SK-N-SH (cell line): ENCODE measurements at regions not wholly inside any gene's neighbourhood (a gene's known extent, or its start where the extent isn't known, plus 50 kb on each side); places are given as distances from the start of the nearest gene placed in this dataset.

Experiments used
- CTCF ChIA-PET: fragments of 300-600, 350-600 bp; formaldehyde crosslinking; extraction: SDS; loops from one replicate; lab custom pipeline; 2021; lab: Yijun Ruan, JAX
- POLR2A ChIA-PET: fragments of 350-600 bp; sonication (Branson Sonifier 250); formaldehyde crosslinking; extraction: SDS; loops from one replicate; lab custom pipeline; 2020; ENCODE audit warnings: antibody characterized with exemption, inconsistent platforms; lab: Yijun Ruan, JAX
- DNase-seq: peaks from one replicate; pipeline ENCODE4 v3.0.0; 2012
- H2AFZ ChIP-seq: fragments of 200-600 bp; sonication (generic); 2 replicates; pipeline ENCODE4 v1.8.1; 2016; ENCODE audit warnings: antibody characterized with exemption, mild to moderate bottlenecking, low read depth
- H3F3A ChIP-seq: fragments of 200-600 bp; sonication (generic); replicated peaks from 2 replicates; pipeline ENCODE3; 2016; ENCODE audit warnings: antibody characterized with exemption, mild to moderate bottlenecking; ENCODE audit not compliant: insufficient read depth
- H3K27ac ChIP-seq, 2 experiments: fragments of 200-500 bp in 1 of 2; fragments of 200-600 bp in 1 of 2; sonication (Bioruptor generic) in 1 of 2; sonication (generic), shearing (Covaris generic) in 1 of 2; 2 replicates each; pipeline versions ENCODE4 v1.5.1 to v1.6.1; 2014 to 2016; ENCODE audit warnings: low read depth in 2 of 2, inconsistent platforms in 1 of 2, low read length in 1 of 2, mild to moderate bottlenecking in 1 of 2, mixed read lengths in 1 of 2
- H3K27me3 ChIP-seq: fragments of 200-600 bp; sonication (generic), shearing (Covaris generic); 2 replicates; pipeline ENCODE4 v1.6.1; 2016; ENCODE audit warnings: mixed run types; ENCODE audit not compliant: insufficient read depth
- H3K36me3 ChIP-seq, 2 experiments: fragments of 200-500 bp in 1 of 2; fragments of 200-600 bp in 1 of 2; sonication (Bioruptor generic) in 1 of 2; sonication (generic) in 1 of 2; replicated peaks in 1 of 2; 2 replicates each; pipeline versions ENCODE3 to v1.5.1; 2014 to 2016; ENCODE audit warnings: low read length in 1 of 2, mild to moderate bottlenecking in 1 of 2; ENCODE audit not compliant: insufficient read depth in 2 of 2, control insufficient read depth in 1 of 2
- H3K4me1 ChIP-seq, 2 experiments: fragments of 200-500 bp in 1 of 2; fragments of 200-600 bp in 1 of 2; sonication (Bioruptor generic) in 1 of 2; sonication (generic), shearing (Covaris generic) in 1 of 2; 2 replicates each; pipeline versions ENCODE4 v1.5.1 to v1.6.1; 2014 to 2016; ENCODE audit warnings: low read depth in 1 of 2, low read length in 1 of 2, mixed run types in 1 of 2; ENCODE audit not compliant: insufficient read depth in 2 of 2, control insufficient read depth in 1 of 2
- H3K4me2 ChIP-seq: fragments of 200-600 bp; sonication (generic), shearing (Covaris generic); 2 replicates; pipeline ENCODE4 v1.6.1; 2017; ENCODE audit warnings: mixed run types
- H3K4me3 ChIP-seq, 2 experiments: fragments of 200-500 bp in 1 of 2; fragments of 200-600 bp in 1 of 2; sonication (Bioruptor generic) in 1 of 2; sonication (generic), shearing (Covaris generic) in 1 of 2; 2 replicates each; pipeline versions ENCODE4 v1.5.1 to v1.8.1; 2014 to 2016; ENCODE audit warnings: low read depth in 2 of 2, inconsistent platforms in 1 of 2, low read length in 1 of 2, mild to moderate bottlenecking in 1 of 2, mixed read lengths in 1 of 2, moderate library complexity in 1 of 2
- H3K79me2 ChIP-seq: fragments of 200-600 bp; sonication (generic); 2 replicates; pipeline ENCODE4 v1.8.1; 2017; ENCODE audit warnings: mild to moderate bottlenecking; ENCODE audit not compliant: insufficient read depth
- H3K9ac ChIP-seq: fragments of 200-600 bp; sonication (generic); 2 replicates; pipeline ENCODE4 v1.6.1; 2017; ENCODE audit warnings: mixed run types
- H3K9me2 ChIP-seq: fragments of 200-600 bp; sonication (generic); 2 replicates; pipeline ENCODE4 v1.6.1; 2017; ENCODE audit warnings: mixed run types
- H3K9me3 ChIP-seq: fragments of 200-600 bp; sonication (generic); 2 replicates; pipeline ENCODE4 v1.6.1; 2017; ENCODE audit warnings: mixed run types, mild to moderate bottlenecking, moderate library complexity
- H4K20me1 ChIP-seq: fragments of 200-600 bp; sonication (generic); 2 replicates; pipeline ENCODE4 v1.6.1; 2017; ENCODE audit warnings: mild to moderate bottlenecking, mixed run types; ENCODE audit not compliant: insufficient read depth
- ELF1 ChIP-seq: IDR thresholded peaks from 2 replicates; pipeline ENCODE4 v1.4.0; 2012
- EP300 ChIP-seq, 2 experiments: IDR thresholded peaks; 2 replicates each; pipeline versions ENCODE4 v1.4.0 to v1.6.1; 2012; ENCODE audit warnings: borderline replicate concordance in 1 of 2, low read depth in 1 of 2, low read length in 1 of 2
- EZH2phosphoT487 ChIP-seq: fragments of 200-600 bp; sonication (generic); IDR thresholded peaks from 2 replicates; pipeline ENCODE4 v1.6.1; 2017; ENCODE audit warnings: low read depth, mixed run types, mild to moderate bottlenecking, antibody characterized with exemption, moderate library complexity, borderline replicate concordance
- FOSL2 ChIP-seq: IDR thresholded peaks from 2 replicates; pipeline ENCODE4 v1.4.0; 2012; ENCODE audit warnings: low read depth, mild to moderate bottlenecking, moderate library complexity, borderline replicate concordance
- FOXJ3 ChIP-seq: sonication (generic); formaldehyde crosslinking; IDR thresholded peaks from 2 replicates; pipeline ENCODE4 v1.5.1; 2020; ENCODE audit warnings: mild to moderate bottlenecking, missing genetic modification reagents
- FOXM1 ChIP-seq: IDR thresholded peaks from 2 replicates; pipeline ENCODE4 v1.4.0; 2012; ENCODE audit warnings: low read depth, mild to moderate bottlenecking
- GABPA ChIP-seq: IDR thresholded peaks from 2 replicates; pipeline ENCODE4 v1.4.0; 2012; ENCODE audit warnings: low read depth, mild to moderate bottlenecking
- JUND ChIP-seq: IDR thresholded peaks from 2 replicates; pipeline ENCODE4 v1.4.0; 2012
- NRF1 ChIP-seq: IDR thresholded peaks from 2 replicates; pipeline ENCODE4 v1.6.1; 2012; ENCODE audit warnings: low read depth, mild to moderate bottlenecking, low read length
- RCOR1 ChIP-seq: fragments of 150-350 bp; IDR thresholded peaks from 2 replicates; pipeline ENCODE4 v1.6.1; 2017; ENCODE audit warnings: antibody characterized with exemption, low read length
- RFX5 ChIP-seq: IDR thresholded peaks from 2 replicates; pipeline ENCODE4 v1.6.1; 2012; ENCODE audit warnings: mild to moderate bottlenecking, improper control_type of control experiment, low read length
- SMC3 ChIP-seq: IDR thresholded peaks from 2 replicates; pipeline ENCODE4 v1.6.1; 2012; ENCODE audit warnings: low read depth, low read length, improper control_type of control experiment
- TAF1 ChIP-seq: IDR thresholded peaks from 2 replicates; pipeline ENCODE4 v1.6.1; 2012; ENCODE audit warnings: low read depth, mild to moderate bottlenecking, low read length, moderate library complexity, borderline replicate concordance
- TEAD4 ChIP-seq: IDR thresholded peaks from 2 replicates; pipeline ENCODE4 v1.4.0; 2012; ENCODE audit warnings: mild to moderate bottlenecking, borderline replicate concordance; ENCODE audit not compliant: insufficient read depth
- WGBS: methylation state at CpG from one replicate; pipeline ENCODE4 v1.1.6; 2017; ENCODE audit warnings: low lambda C conversion rate; 5-methylcytosine and 5-hydroxymethylcytosine counted together
- TF ChIP-seq, protein P1 (sequence below): IDR thresholded peaks from 2 replicates; pipeline ENCODE4 v1.4.0; 2012; ENCODE audit warnings: low read depth, borderline replicate concordance
- TF ChIP-seq, protein P2 (sequence below): IDR thresholded peaks from 2 replicates; pipeline ENCODE4; 2012
- TF ChIP-seq, protein P3 (sequence below): fragments of 150-350 bp; IDR thresholded peaks from 2 replicates; pipeline ENCODE4 v1.6.1; 2017; ENCODE audit warnings: antibody characterized with exemption, low read length, low read depth, borderline replicate concordance
- TF ChIP-seq, protein P4 (sequence below): fragments of 200-600 bp; sonication (generic); IDR thresholded peaks from 2 replicates; pipeline ENCODE4 v1.6.1; 2017; ENCODE audit warnings: antibody characterized with exemption, mild to moderate bottlenecking, moderate library complexity

DNA sequence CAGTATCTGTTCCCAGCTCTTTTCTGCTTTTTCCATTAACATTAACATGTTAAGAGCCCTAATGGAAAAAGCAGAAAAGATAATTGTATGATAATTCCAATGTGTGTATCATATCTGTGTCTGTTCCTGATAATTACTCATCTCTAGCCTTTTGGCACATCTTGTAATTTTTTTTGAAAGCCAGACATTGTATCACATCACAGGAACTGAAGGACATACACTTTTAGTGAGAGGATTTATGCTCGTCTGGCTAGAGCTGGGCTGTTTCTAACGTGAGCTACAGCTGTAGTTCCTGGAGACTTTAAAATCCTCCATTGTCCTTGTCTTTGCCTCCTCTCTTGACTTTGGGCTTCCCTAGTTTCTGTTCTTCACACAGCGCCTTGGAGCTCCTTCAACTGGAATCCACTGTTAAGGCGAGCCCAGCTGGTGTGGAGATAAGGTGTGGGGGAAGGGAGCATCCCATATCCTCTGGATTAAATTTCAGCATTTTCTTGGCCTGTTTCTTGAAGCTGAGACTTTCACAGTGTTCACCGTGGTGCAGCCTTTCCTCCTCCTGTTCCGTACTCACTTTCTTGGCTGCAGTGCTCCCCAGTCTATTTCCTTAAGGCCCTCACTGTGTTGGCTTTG, 211.5 kb downstream of the GALR1 start:
- Histone ChIP-seq H3K4me3 (no peak overlapping the region), H2AFZ (no peak overlapping the region), H3K4me1 (peaks cover 0 to 2% of the 10 kb centered on the region in 2 experiments; a peak in 1 of 4 replicates), H3K4me2 (no peak overlapping the region), H4K20me1 (no peaks in the 10 kb centered on the region), H3K9me3 (peaks cover 3% of the 10 kb centered on the region; the same call in 1 of the 2 replicates), H3K9me2 (no peaks in the 10 kb centered on the region), H3K79me2 (no peaks in the 10 kb centered on the region), H3K27me3 (no peaks in the 10 kb centered on the region), H3K36me3 (no peaks in the 10 kb centered on the region), H3K27ac (peak overlapping the region in 1 of 2 experiments; percentile 31; a peak in 2 of 4 replicates), H3K9ac (no peak overlapping the region), H3F3A (no peaks in the 10 kb centered on the region)
- no peak for DNase-seq
- ChIA-PET POLR2A (no interaction called here), CTCF (no interaction called here)
- TF ChIP-seq, protein P1, sequence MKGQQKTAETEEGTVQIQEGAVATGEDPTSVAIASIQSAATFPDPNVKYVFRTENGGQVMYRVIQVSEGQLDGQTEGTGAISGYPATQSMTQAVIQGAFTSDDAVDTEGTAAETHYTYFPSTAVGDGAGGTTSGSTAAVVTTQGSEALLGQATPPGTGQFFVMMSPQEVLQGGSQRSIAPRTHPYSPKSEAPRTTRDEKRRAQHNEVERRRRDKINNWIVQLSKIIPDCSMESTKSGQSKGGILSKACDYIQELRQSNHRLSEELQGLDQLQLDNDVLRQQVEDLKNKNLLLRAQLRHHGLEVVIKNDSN: no peak
- no peak for TF ChIP-seq GABPA
- TF ChIP-seq EZH2phosphoT487: no peak
- no peak for TF ChIP-seq ELF1
- TF ChIP-seq, protein P2, sequence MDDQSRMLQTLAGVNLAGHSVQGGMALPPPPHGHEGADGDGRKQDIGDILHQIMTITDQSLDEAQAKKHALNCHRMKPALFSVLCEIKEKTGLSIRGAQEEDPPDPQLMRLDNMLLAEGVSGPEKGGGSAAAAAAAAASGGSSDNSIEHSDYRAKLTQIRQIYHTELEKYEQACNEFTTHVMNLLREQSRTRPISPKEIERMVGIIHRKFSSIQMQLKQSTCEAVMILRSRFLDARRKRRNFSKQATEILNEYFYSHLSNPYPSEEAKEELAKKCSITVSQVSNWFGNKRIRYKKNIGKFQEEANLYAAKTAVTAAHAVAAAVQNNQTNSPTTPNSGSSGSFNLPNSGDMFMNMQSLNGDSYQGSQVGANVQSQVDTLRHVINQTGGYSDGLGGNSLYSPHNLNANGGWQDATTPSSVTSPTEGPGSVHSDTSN: no peak
- no peak for TF ChIP-seq FOXJ3 (CRISPR knock-in tag)
- TF ChIP-seq, protein P3, sequence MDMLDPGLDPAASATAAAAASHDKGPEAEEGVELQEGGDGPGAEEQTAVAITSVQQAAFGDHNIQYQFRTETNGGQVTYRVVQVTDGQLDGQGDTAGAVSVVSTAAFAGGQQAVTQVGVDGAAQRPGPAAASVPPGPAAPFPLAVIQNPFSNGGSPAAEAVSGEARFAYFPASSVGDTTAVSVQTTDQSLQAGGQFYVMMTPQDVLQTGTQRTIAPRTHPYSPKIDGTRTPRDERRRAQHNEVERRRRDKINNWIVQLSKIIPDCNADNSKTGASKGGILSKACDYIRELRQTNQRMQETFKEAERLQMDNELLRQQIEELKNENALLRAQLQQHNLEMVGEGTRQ: no peak
- no peak for TF ChIP-seq NRF1
- no peak for TF ChIP-seq EP300 (IDR thresholded peaks at IDR 0.05; ENCODE audit: borderline replicate concordance in 1 of 2, low read depth in 1 of 2, low read length in 1 of 2)
- no peak for TF ChIP-seq FOSL2
- TF ChIP-seq JUND: no peak
- no peak for TF ChIP-seq RCOR1
- no peak for TF ChIP-seq RFX5
- TF ChIP-seq SMC3: no peak
- no peak for TF ChIP-seq TAF1
- no peak for TF ChIP-seq FOXM1
- no peak for TF ChIP-seq TEAD4
- TF ChIP-seq, protein P4, sequence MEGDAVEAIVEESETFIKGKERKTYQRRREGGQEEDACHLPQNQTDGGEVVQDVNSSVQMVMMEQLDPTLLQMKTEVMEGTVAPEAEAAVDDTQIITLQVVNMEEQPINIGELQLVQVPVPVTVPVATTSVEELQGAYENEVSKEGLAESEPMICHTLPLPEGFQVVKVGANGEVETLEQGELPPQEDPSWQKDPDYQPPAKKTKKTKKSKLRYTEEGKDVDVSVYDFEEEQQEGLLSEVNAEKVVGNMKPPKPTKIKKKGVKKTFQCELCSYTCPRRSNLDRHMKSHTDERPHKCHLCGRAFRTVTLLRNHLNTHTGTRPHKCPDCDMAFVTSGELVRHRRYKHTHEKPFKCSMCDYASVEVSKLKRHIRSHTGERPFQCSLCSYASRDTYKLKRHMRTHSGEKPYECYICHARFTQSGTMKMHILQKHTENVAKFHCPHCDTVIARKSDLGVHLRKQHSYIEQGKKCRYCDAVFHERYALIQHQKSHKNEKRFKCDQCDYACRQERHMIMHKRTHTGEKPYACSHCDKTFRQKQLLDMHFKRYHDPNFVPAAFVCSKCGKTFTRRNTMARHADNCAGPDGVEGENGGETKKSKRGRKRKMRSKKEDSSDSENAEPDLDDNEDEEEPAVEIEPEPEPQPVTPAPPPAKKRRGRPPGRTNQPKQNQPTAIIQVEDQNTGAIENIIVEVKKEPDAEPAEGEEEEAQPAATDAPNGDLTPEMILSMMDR: no peak
- 22% methylated on average over 6 of the region's 6 CpGs for WGBS
